GM23338 (cell line): ENCODE measurements at regions not wholly inside any gene's neighbourhood (a gene's known extent, or its start where the extent isn't known, plus 50 kb on each side); places are given as distances from the start of the nearest gene placed in this dataset.

Experiments used
- ATAC-seq: fragments of 200-7000 bp; cut with Tn5 transposase; 3 replicates; pipeline ENCODE4 v1.9.1; 2020
- DNase-seq: peaks from one replicate; pipeline ENCODE4 v3.0.0-alpha.2; 2015; ENCODE audit warnings: low spot score
- H2AFZ ChIP-seq: fragments of 200-600 bp; sonication (generic); 2 replicates; pipeline ENCODE4 v1.8.0; 2016; ENCODE audit warnings: antibody characterized with exemption, mild to moderate bottlenecking, moderate library complexity
- H3F3A ChIP-seq: fragments of 200-600 bp; sonication (generic); replicated peaks from 2 replicates; pipeline ENCODE4 v1.8.0; 2017; ENCODE audit warnings: antibody characterized with exemption, mixed run types, low read depth
- H3K27ac ChIP-seq: fragments of 200-600 bp; sonication (generic); 2 replicates; pipeline ENCODE4 v1.6.1; 2016; ENCODE audit warnings: low read depth
- H3K27me3 ChIP-seq: fragments of 200-600 bp; sonication (generic); 2 replicates; pipeline ENCODE4 v1.8.0; 2016; ENCODE audit warnings: mild to moderate bottlenecking, mixed run types, moderate library complexity; ENCODE audit not compliant: insufficient read depth
- H3K36me3 ChIP-seq: fragments of 200-600 bp; sonication (generic); 2 replicates; pipeline ENCODE4 v1.8.0; 2016; ENCODE audit warnings: mild to moderate bottlenecking; ENCODE audit not compliant: insufficient read depth
- H3K4me1 ChIP-seq: fragments of 200-600 bp; sonication (generic); 2 replicates; pipeline ENCODE4 v1.8.0; 2016; ENCODE audit warnings: mild to moderate bottlenecking, moderate library complexity; ENCODE audit not compliant: insufficient read depth
- H3K4me2 ChIP-seq: fragments of 200-600 bp; sonication (generic); 2 replicates; pipeline ENCODE4 v1.7.1; 2017; ENCODE audit warnings: mixed run types
- H3K4me3 ChIP-seq: fragments of 200-600 bp; sonication (generic); 2 replicates; pipeline ENCODE4 v1.6.1; 2016; ENCODE audit warnings: mixed run types
- H3K79me2 ChIP-seq: fragments of 200-600 bp; sonication (generic); replicated peaks from 2 replicates; pipeline ENCODE4 v1.8.0; 2017; ENCODE audit warnings: mild to moderate bottlenecking; ENCODE audit not compliant: insufficient read depth
- H3K9me2 ChIP-seq: fragments of 200-600 bp; sonication (generic); 2 replicates; pipeline ENCODE4 v1.8.0; 2017; ENCODE audit not compliant: insufficient read depth
- H4K20me1 ChIP-seq: fragments of 200-600 bp; sonication (generic); replicated peaks from 2 replicates; pipeline ENCODE4 v1.8.0; 2017; ENCODE audit warnings: mild to moderate bottlenecking; ENCODE audit not compliant: insufficient read depth
- H3K27ac Mint-ChIP-seq: 2 replicates; pipeline ENCODE4 v1.8.0; 2020; ENCODE audit warnings: inconsistent platforms, mild to moderate bottlenecking, moderate library complexity, mixed read lengths
- H3K27me3 Mint-ChIP-seq: 3 replicates; pipeline ENCODE4 v1.8.0; 2022; ENCODE audit warnings: low read depth, mild to moderate bottlenecking, moderate library complexity, mixed read lengths, inconsistent platforms; ENCODE audit not compliant: insufficient read depth, poor library complexity
- H3K36me3 Mint-ChIP-seq: 3 replicates; pipeline ENCODE4 v1.8.0; 2021; ENCODE audit warnings: low read depth, mild to moderate bottlenecking, inconsistent platforms, moderate library complexity, mixed read lengths
- H3K4me1 Mint-ChIP-seq: 3 replicates; pipeline ENCODE4 v1.8.0; 2020; ENCODE audit warnings: mild to moderate bottlenecking, inconsistent platforms, mixed read lengths
- H3K4me3 Mint-ChIP-seq: 3 replicates; pipeline ENCODE4 v1.8.0; 2021; ENCODE audit warnings: moderate library complexity, mild to moderate bottlenecking, inconsistent platforms, mixed read lengths
- H3K9me3 Mint-ChIP-seq: 3 replicates; pipeline ENCODE4 v1.8.0; 2020; ENCODE audit warnings: moderate library complexity, mild to moderate bottlenecking, inconsistent platforms, mixed read lengths
- CREB1 ChIP-seq: fragments of 250-450 bp; sonication (Bioruptor Pico); IDR thresholded peaks from 2 replicates; pipeline ENCODE4 v1.5.0; 2020; ENCODE audit warnings: low read depth, mild to moderate bottlenecking, moderate library complexity
- EZH2 ChIP-seq: fragments of 200-600 bp; sonication (generic); IDR thresholded peaks from one replicate; pipeline ENCODE4 v1.8.0; 2017; ENCODE audit warnings: antibody characterized with exemption, mild to moderate bottlenecking, low read depth; ENCODE audit not compliant: unreplicated experiment
- EZH2phosphoT487 ChIP-seq: fragments of 200-600 bp; sonication (generic); IDR thresholded peaks from one replicate; pipeline ENCODE4 v1.8.1; 2018; ENCODE audit warnings: antibody characterized with exemption; ENCODE audit not compliant: unreplicated experiment
- JUNB ChIP-seq: IDR thresholded peaks from one replicate; pipeline ENCODE4 v1.6.1; 2016; ENCODE audit warnings: antibody characterized with exemption; ENCODE audit not compliant: unreplicated experiment
- POLR2AphosphoS5 ChIP-seq: IDR thresholded peaks from 2 replicates; pipeline ENCODE4 v1.6.1; 2016; ENCODE audit warnings: antibody characterized with exemption, low read depth
- STAT1 ChIP-seq: IDR thresholded peaks from one replicate; pipeline ENCODE4 v1.6.1; 2016; ENCODE audit warnings: antibody characterized with exemption; ENCODE audit not compliant: unreplicated experiment
- TF ChIP-seq, protein P1 (sequence below): IDR thresholded peaks from one replicate; pipeline ENCODE4 v1.6.1; 2018; ENCODE audit warnings: antibody characterized with exemption; ENCODE audit not compliant: unreplicated experiment
- TF ChIP-seq, protein P2 (sequence below): IDR thresholded peaks from 2 replicates; pipeline ENCODE4 v1.6.1; 2016; ENCODE audit warnings: antibody characterized with exemption
- TF ChIP-seq, protein P3 (sequence below), 2 experiments: fragments of 200-600 bp in 1 of 2; sonication (generic) in 1 of 2; conservative IDR thresholded peaks; 2 replicates each; pipeline versions ENCODE4 v1.5.1 to v1.6.1; 2016 to 2017; ENCODE audit warnings: antibody characterized with exemption in 2 of 2, low read depth in 2 of 2, mild to moderate bottlenecking in 2 of 2, moderate library complexity in 1 of 2

DNA sequence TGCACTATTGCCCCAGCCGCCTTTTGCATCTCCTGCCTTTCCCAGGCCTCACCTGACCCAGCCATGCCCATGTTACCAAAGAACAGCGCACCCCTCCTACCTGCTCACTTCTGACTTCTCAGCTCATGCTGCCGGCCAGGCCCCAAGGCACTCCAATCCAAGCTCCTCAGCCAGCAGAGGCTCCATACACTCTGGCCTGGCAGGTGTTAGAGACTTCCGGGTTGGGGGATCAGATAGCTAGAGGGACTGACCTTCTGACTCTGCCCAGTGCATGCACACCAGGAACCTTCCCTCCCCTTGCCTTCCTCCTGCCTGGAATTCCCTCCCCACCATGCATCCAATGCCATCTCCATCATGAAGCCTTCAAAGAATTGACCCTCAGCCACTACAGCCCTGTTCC is 56.2 kb upstream of the ZMIZ1 start:
- Mint-ChIP-seq H3K4me3 (no peak overlapping the region), H3K36me3 (no peaks in the 10 kb centered on the region), H3K27ac (no peak overlapping the region), H3K27me3 (peaks cover 12% of the 10 kb centered on the region), H3K9me3 (no peaks in the 10 kb centered on the region), H3K4me1 (peaks cover 4% of the 10 kb centered on the region; the same call in 1 of the 3 replicates)
- Histone ChIP-seq H3K27me3 (no peaks in the 10 kb centered on the region), H3K4me3 (no peak overlapping the region), H3K9me2 (no peaks in the 10 kb centered on the region), H4K20me1 (no peaks in the 10 kb centered on the region), H3K4me1 (no peaks in the 10 kb centered on the region), H3K4me2 (no peak overlapping the region), H2AFZ (no peak overlapping the region), H3F3A (no peaks in the 10 kb centered on the region), H3K36me3 (no peaks in the 10 kb centered on the region), H3K27ac (no peak overlapping the region), H3K79me2 (no peaks in the 10 kb centered on the region)
- no peak for TF ChIP-seq POLR2AphosphoS5
- TF ChIP-seq EZH2phosphoT487, result no peak
- TF ChIP-seq STAT1, result no peak
- no peak for TF ChIP-seq CREB1 (CRISPR knock-in tag)
- no peak for TF ChIP-seq JUNB
- DNase-seq, result no peak
- ATAC-seq, result no peak

DNA sequence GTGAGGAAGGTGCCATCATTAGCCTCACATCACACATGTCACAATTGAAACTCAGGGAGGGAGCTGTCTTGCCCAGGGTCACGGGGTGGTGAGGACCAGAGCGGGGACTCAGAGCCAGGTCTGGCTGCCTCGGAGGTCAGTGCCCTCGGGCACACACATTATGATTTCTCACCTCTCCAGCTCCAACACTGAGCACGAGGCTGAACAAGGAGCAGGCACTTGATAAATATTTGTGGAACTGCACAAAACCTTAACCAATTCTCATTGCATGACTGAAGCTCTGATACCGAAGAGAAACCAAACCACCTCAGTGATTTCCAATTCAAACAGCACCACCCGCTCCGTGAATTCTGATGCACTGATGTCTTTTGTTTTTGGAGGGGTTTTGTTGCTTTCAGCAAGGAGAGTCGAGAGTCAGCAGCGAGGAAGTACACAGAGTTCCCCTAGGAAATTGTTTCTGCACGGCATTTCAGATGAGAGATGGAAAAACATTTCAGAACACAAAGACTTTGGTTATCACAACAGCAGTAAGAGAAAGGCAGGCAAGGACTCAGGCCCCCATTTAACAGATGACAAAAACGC is 55.3 kb upstream of the ZMIZ1 start:
- Histone ChIP-seq H4K20me1 (no peaks in the 10 kb centered on the region), H3K36me3 (no peaks in the 10 kb centered on the region), H3K27me3 (no peaks in the 10 kb centered on the region), H3K9me2 (no peaks in the 10 kb centered on the region), H3F3A (no peaks in the 10 kb centered on the region), H3K4me1 (no peaks in the 10 kb centered on the region), H3K27ac (no peak overlapping the region), H3K4me2 (no peak overlapping the region), H3K4me3 (no peak overlapping the region), H2AFZ (no peak overlapping the region), H3K79me2 (no peaks in the 10 kb centered on the region)
- Mint-ChIP-seq H3K9me3 (no peaks in the 10 kb centered on the region), H3K36me3 (no peaks in the 10 kb centered on the region), H3K4me3 (no peak overlapping the region), H3K27ac (no peak overlapping the region), H3K4me1 (peaks cover 4% of the 10 kb centered on the region; the same call in 1 of the 3 replicates), H3K27me3 (peaks cover 12% of the 10 kb centered on the region)
- no peak for DNase-seq
- TF ChIP-seq, protein P1, sequence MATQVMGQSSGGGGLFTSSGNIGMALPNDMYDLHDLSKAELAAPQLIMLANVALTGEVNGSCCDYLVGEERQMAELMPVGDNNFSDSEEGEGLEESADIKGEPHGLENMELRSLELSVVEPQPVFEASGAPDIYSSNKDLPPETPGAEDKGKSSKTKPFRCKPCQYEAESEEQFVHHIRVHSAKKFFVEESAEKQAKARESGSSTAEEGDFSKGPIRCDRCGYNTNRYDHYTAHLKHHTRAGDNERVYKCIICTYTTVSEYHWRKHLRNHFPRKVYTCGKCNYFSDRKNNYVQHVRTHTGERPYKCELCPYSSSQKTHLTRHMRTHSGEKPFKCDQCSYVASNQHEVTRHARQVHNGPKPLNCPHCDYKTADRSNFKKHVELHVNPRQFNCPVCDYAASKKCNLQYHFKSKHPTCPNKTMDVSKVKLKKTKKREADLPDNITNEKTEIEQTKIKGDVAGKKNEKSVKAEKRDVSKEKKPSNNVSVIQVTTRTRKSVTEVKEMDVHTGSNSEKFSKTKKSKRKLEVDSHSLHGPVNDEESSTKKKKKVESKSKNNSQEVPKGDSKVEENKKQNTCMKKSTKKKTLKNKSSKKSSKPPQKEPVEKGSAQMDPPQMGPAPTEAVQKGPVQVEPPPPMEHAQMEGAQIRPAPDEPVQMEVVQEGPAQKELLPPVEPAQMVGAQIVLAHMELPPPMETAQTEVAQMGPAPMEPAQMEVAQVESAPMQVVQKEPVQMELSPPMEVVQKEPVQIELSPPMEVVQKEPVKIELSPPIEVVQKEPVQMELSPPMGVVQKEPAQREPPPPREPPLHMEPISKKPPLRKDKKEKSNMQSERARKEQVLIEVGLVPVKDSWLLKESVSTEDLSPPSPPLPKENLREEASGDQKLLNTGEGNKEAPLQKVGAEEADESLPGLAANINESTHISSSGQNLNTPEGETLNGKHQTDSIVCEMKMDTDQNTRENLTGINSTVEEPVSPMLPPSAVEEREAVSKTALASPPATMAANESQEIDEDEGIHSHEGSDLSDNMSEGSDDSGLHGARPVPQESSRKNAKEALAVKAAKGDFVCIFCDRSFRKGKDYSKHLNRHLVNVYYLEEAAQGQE, result no peak
- no peak for TF ChIP-seq EZH2
- TF ChIP-seq STAT1, result no peak
- ATAC-seq, result no peak

DNA sequence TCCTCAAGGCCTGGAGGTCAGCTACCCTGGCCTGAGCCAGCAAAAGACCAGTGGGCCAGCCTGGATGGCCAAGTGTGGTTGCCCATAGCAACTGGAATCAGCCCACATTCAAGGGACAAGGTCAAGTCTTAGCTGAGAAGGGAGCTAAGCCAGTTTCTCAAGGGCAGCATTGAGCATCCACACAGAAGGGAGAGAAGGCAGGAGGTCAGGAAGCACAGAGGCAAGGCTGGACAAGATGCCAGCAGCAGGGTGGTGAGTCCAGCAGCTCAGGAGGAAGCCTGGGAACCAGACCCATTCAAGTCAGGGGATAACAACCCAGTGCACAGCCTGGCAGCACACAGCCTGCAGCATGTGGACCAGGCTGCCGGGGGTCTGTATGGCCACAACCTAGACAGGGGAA is 54.0 kb upstream of the ZMIZ1 start:
- Histone ChIP-seq H3K9me2 (no peaks in the 10 kb centered on the region), H3K4me1 (no peaks in the 10 kb centered on the region), H3K79me2 (no peaks in the 10 kb centered on the region), H3F3A (no peaks in the 10 kb centered on the region), H4K20me1 (no peaks in the 10 kb centered on the region), H2AFZ (no peak overlapping the region), H3K27ac (no peak overlapping the region), H3K27me3 (no peaks in the 10 kb centered on the region), H3K36me3 (no peaks in the 10 kb centered on the region), H3K4me2 (no peak overlapping the region), H3K4me3 (no peak overlapping the region)
- H3K27me3 Mint-ChIP-seq, result peaks cover 10% of the 10 kb centered on the region
- no peaks in the 10 kb centered on the region for H3K9me3 Mint-ChIP-seq
- peaks cover 2% of the 10 kb centered on the region; the same call in 1 of the 3 replicates for H3K4me1 Mint-ChIP-seq
- H3K4me3 Mint-ChIP-seq, result no peak overlapping the region
- H3K27ac Mint-ChIP-seq, result no peak overlapping the region
- ATAC-seq, result no peak
- no peak for DNase-seq
- no peaks in the 10 kb centered on the region for H3K36me3 Mint-ChIP-seq
- TF ChIP-seq, protein P2, sequence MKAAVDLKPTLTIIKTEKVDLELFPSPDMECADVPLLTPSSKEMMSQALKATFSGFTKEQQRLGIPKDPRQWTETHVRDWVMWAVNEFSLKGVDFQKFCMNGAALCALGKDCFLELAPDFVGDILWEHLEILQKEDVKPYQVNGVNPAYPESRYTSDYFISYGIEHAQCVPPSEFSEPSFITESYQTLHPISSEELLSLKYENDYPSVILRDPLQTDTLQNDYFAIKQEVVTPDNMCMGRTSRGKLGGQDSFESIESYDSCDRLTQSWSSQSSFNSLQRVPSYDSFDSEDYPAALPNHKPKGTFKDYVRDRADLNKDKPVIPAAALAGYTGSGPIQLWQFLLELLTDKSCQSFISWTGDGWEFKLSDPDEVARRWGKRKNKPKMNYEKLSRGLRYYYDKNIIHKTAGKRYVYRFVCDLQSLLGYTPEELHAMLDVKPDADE, result no peak
- TF ChIP-seq JUNB, result no peak
- no peak for TF ChIP-seq EZH2phosphoT487
- TF ChIP-seq, protein P3, sequence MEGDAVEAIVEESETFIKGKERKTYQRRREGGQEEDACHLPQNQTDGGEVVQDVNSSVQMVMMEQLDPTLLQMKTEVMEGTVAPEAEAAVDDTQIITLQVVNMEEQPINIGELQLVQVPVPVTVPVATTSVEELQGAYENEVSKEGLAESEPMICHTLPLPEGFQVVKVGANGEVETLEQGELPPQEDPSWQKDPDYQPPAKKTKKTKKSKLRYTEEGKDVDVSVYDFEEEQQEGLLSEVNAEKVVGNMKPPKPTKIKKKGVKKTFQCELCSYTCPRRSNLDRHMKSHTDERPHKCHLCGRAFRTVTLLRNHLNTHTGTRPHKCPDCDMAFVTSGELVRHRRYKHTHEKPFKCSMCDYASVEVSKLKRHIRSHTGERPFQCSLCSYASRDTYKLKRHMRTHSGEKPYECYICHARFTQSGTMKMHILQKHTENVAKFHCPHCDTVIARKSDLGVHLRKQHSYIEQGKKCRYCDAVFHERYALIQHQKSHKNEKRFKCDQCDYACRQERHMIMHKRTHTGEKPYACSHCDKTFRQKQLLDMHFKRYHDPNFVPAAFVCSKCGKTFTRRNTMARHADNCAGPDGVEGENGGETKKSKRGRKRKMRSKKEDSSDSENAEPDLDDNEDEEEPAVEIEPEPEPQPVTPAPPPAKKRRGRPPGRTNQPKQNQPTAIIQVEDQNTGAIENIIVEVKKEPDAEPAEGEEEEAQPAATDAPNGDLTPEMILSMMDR (conservative IDR thresholded peaks at IDR 0.05; ENCODE audit: low read depth in 2 of 2), result no peak
- TF ChIP-seq, protein P1, result no peak
